DND-41 (cell line): ENCODE measurements at regions not wholly inside any gene's neighbourhood (a gene's known extent, or its start where the extent isn't known, plus 50 kb on each side); places are given as distances from the start of the nearest gene placed in this dataset.

Experiments used
- EZH2 ChIP-seq: IDR thresholded peaks from 3 replicates; pipeline ENCODE4 v1.6.1; 2012; ENCODE audit warnings: borderline replicate concordance, low read depth, mild to moderate bottlenecking, moderate library complexity, low read length, inconsistent platforms; ENCODE audit not compliant: severe bottlenecking
- TF ChIP-seq, protein P1 (sequence below): IDR thresholded peaks from 2 replicates; pipeline ENCODE4 v1.5.1; 2012; ENCODE audit warnings: borderline replicate concordance, low read length, moderate library complexity, mild to moderate bottlenecking; ENCODE audit not compliant: poor library complexity, severe bottlenecking; ENCODE audit errors: extremely low read depth

DNA sequence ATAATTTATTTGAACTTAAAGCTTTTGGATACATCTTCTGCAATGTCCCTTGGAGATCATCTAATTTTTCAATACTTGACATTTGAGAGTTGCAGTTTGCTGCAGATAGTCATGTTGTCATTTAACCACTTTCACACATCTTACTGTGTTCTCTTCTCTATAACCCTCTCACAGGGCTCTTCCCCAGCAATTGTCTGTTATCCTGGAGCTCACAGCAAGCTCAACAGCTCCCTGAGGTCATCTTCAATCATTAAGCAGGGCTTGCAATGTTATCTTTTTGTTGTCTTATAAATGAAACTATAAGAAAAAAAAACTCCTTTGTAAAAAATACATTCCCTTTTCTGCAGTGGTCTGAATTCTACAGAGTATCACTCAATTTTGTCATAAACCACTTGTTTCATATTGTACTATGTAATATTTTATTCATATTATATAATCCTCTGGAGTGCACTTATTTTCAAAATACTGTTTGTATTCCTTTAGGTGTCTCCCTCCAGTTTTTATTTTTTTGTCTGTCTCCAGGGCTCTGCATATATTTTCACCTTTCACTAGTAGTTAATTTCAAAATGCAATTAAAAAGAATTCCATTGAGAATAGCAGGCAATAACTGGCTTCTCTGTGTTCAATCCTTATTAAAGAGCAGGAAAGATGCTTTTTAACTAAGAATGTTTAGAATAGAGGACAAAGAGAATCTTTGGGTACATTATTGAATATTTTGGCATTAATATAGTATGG is 106.3 kb upstream of the ARSJ start:
- TF ChIP-seq, protein P1, sequence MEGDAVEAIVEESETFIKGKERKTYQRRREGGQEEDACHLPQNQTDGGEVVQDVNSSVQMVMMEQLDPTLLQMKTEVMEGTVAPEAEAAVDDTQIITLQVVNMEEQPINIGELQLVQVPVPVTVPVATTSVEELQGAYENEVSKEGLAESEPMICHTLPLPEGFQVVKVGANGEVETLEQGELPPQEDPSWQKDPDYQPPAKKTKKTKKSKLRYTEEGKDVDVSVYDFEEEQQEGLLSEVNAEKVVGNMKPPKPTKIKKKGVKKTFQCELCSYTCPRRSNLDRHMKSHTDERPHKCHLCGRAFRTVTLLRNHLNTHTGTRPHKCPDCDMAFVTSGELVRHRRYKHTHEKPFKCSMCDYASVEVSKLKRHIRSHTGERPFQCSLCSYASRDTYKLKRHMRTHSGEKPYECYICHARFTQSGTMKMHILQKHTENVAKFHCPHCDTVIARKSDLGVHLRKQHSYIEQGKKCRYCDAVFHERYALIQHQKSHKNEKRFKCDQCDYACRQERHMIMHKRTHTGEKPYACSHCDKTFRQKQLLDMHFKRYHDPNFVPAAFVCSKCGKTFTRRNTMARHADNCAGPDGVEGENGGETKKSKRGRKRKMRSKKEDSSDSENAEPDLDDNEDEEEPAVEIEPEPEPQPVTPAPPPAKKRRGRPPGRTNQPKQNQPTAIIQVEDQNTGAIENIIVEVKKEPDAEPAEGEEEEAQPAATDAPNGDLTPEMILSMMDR: no peak
- TF ChIP-seq EZH2: no peak
